K562 (cell line): ENCODE measurements at regions not wholly inside any gene's neighbourhood (a gene's known extent, or its start where the extent isn't known, plus 50 kb on each side); places are given as distances from the start of the nearest gene placed in this dataset.

Experiments used
- BRCA1 ChIP-seq, 2 experiments: fragments of 450-650 bp in 1 of 2; sonication (generic) in 1 of 2; formaldehyde crosslinking in 1 of 2; IDR thresholded peaks; 2 replicates each; pipeline versions ENCODE4 v1.5.0 to v1.6.1; 2017 to 2020; ENCODE audit warnings: mild to moderate bottlenecking in 1 of 2, missing genetic modification reagents in 1 of 2
- CTCF ChIP-seq, 3 experiments: IDR thresholded peaks in 2 of 3; conservative IDR thresholded peaks in 1 of 3; 2 replicates each; pipeline ENCODE4 v1.5.1; 2011 to 2012; ENCODE audit warnings: low read length in 3 of 3, mild to moderate bottlenecking in 3 of 3, control low read depth in 2 of 3, improper control_type of control experiment in 1 of 3, inconsistent platforms in 1 of 3, low read depth in 1 of 3, mixed read lengths in 1 of 3, moderate library complexity in 1 of 3; ENCODE audit not compliant: insufficient read depth in 2 of 3
- HNRNPK ChIP-seq: fragments of 200-400 bp; formaldehyde crosslinking; IDR thresholded peaks from one replicate; pipeline ENCODE4 v1.6.1; 2018; ENCODE audit warnings: mild to moderate bottlenecking, low read depth, low read length; ENCODE audit not compliant: poor library complexity, severe bottlenecking
- HNRNPLL ChIP-seq: fragments of 200-400 bp; formaldehyde crosslinking; IDR thresholded peaks from 2 replicates; pipeline ENCODE4 v1.6.1; 2017; ENCODE audit warnings: low read length, low read depth, mild to moderate bottlenecking; ENCODE audit not compliant: poor library complexity, severe bottlenecking
- PATZ1 ChIP-seq: fragments of 250-450 bp; sonication (Bioruptor Pico); IDR thresholded peaks from 2 replicates; pipeline ENCODE4 v1.5.0; 2020; ENCODE audit warnings: mild to moderate bottlenecking, borderline replicate concordance
- RNF2 ChIP-seq: sonication (generic); IDR thresholded peaks from 2 replicates; pipeline ENCODE4 v1.6.1; 2016
- ZBTB40 ChIP-seq, 2 experiments: fragments of 450-650 bp in 1 of 2; sonication (generic) in 1 of 2; formaldehyde crosslinking in 1 of 2; IDR thresholded peaks; 2 replicates each; pipeline versions ENCODE4 v1.7.1 to v1.9.0; 2016 to 2022; ENCODE audit warnings: inconsistent platforms in 1 of 2, mild to moderate bottlenecking in 1 of 2, missing genetic modification reagents in 1 of 2
- ZBTB9 ChIP-seq: fragments of 450-650 bp; formaldehyde crosslinking; IDR thresholded peaks from 2 replicates; pipeline ENCODE4 v1.4.0; 2020; ENCODE audit warnings: mild to moderate bottlenecking, moderate library complexity
- ZFP36 ChIP-seq: fragments of 150-350 bp; IDR thresholded peaks from 2 replicates; pipeline ENCODE4 v1.6.1; 2018; ENCODE audit warnings: low read length, low read depth; ENCODE audit not compliant: partially characterized antibody
- ZKSCAN8 ChIP-seq: fragments of 200-800 bp; sonication (Bioruptor generic); IDR thresholded peaks from 2 replicates; pipeline ENCODE4 v1.6.1; 2016; ENCODE audit warnings: missing genetic modification characterization, missing compliant biosample characterization
- ZMIZ1 ChIP-seq, 2 experiments: fragments of 150-350 bp in 1 of 2; IDR thresholded peaks; 2 replicates each; pipeline ENCODE4 v1.6.1; 2012 to 2016; ENCODE audit warnings: low read depth in 2 of 2, low read length in 2 of 2, mild to moderate bottlenecking in 1 of 2, moderate library complexity in 1 of 2
- ZNF23 ChIP-seq: fragments of 250-450 bp; sonication (Bioruptor Pico); IDR thresholded peaks from 2 replicates; pipeline ENCODE4 v1.4.0; 2020; ENCODE audit warnings: mild to moderate bottlenecking
- ZNF764 ChIP-seq: fragments of 250-450 bp; sonication (Bioruptor Pico); IDR thresholded peaks from 2 replicates; pipeline ENCODE4 v1.4.0; 2020; ENCODE audit warnings: low read depth, mild to moderate bottlenecking, moderate library complexity

GRCh38 chr2:53303012-53303578 lies 464.5 kb upstream of the CHAC2 start:
- TF ChIP-seq CTCF (IDR thresholded peaks at IDR 0.05 in 2 of 3, conservative IDR thresholded peaks at IDR 0.05 in 1 of 3; ENCODE audit: insufficient read depth in 2 of 3, low read depth in 1 of 3, low read length in 3 of 3) (no peak), ZBTB40 (IDR thresholded peaks at IDR 0.05) (no peak), ZBTB40 (CRISPR knock-in tag; IDR thresholded peaks at IDR 0.05) (no peak), ZMIZ1 (IDR thresholded peaks at IDR 0.05; ENCODE audit: low read depth in 2 of 2, low read length in 2 of 2) (no peak), PATZ1 (CRISPR knock-in tag) (no peak), HNRNPLL (no peak), HNRNPK (no peak), BRCA1 (IDR thresholded peaks at IDR 0.05) (no peak), BRCA1 (CRISPR knock-in tag; IDR thresholded peaks at IDR 0.05) (no peak), RNF2 (no peak), ZNF764 (CRISPR knock-in tag) (no peak), ZFP36 (no peak), ZBTB9 (no peak), ZNF23 (CRISPR knock-in tag) (no peak), ZKSCAN8 (CRISPR knock-in tag) (no peak)
